ENCODE measurements at regions not wholly inside any gene's neighbourhood (a gene's known extent, or its start where the extent isn't known, plus 50 kb on each side); places are given as distances from the start of the nearest gene placed in this dataset.

GRCh38 chr6:51350308-51350904 is 531.7 kb downstream of the TFAP2B start:
- H3K9ac ChIP-seq (ENCODE audit: low read length in 3 of 3) = no peak overlapping the region
- FAIRE-seq = no peak
- intact Hi-C loops (cut with DNase I) = no loop called here
- no peak overlapping the region for H3K4me3 ChIP-seq (ENCODE audit: low read length in 3 of 3)
- TF ChIP-seq CTCF (IDR thresholded peaks at IDR 0.05; ENCODE audit: borderline replicate concordance, extremely low read depth, insufficient read depth) = peak; percentile 44
- H3K4me1 ChIP-seq (ENCODE audit: control insufficient read depth in 2 of 3, insufficient read depth in 2 of 3, low read depth in 1 of 3, low read length in 3 of 3) = no peaks in the 10 kb centered on the region
- peak in 1 of 5 donors; percentile 28 for DNase-seq
- H3K27ac ChIP-seq (ENCODE audit: low read depth in 2 of 2, low read length in 2 of 2) = no peak overlapping the region
- no peaks in the 10 kb centered on the region for H3K9me3 ChIP-seq (ENCODE audit: control insufficient read depth in 2 of 3, insufficient read depth in 1 of 3, low read length in 3 of 3)
- H3K36me3 ChIP-seq (ENCODE audit: control insufficient read depth in 2 of 3, insufficient read depth in 3 of 3, low read length in 3 of 3) = no peaks in the 10 kb centered on the region
- no peaks in the 10 kb centered on the region for H3K27me3 ChIP-seq (ENCODE audit: control insufficient read depth, insufficient read depth, low read length)

- no peak overlapping the region for H3K4me3 ChIP-seq (ENCODE audit: low read length in 3 of 3)
- H3K27ac ChIP-seq (ENCODE audit: low read depth in 2 of 2, low read length in 2 of 2) = no peak overlapping the region
- intact Hi-C loops (cut with DNase I) = no loop called here
- no peaks in the 10 kb centered on the region for H3K9me3 ChIP-seq (ENCODE audit: control insufficient read depth in 2 of 3, insufficient read depth in 1 of 3, low read length in 3 of 3)
- no peaks in the 10 kb centered on the region for H3K4me1 ChIP-seq (ENCODE audit: control insufficient read depth in 2 of 3, insufficient read depth in 2 of 3, low read depth in 1 of 3, low read length in 3 of 3)
- FAIRE-seq (no peak), DNase-seq (no peak)
- no peaks in the 10 kb centered on the region for H3K27me3 ChIP-seq (ENCODE audit: control insufficient read depth, insufficient read depth, low read length)
- no peak for TF ChIP-seq CTCF (IDR thresholded peaks at IDR 0.05; ENCODE audit: borderline replicate concordance, extremely low read depth, insufficient read depth)
- no peak overlapping the region for H3K9ac ChIP-seq (ENCODE audit: low read length in 3 of 3)
- H3K36me3 ChIP-seq (ENCODE audit: control insufficient read depth in 2 of 3, insufficient read depth in 3 of 3, low read length in 3 of 3) = no peaks in the 10 kb centered on the region
Observed at GRCh38 chr6:51352506-51353029, 533.9 kb downstream of the TFAP2B start.

- Histone ChIP-seq H3K27me3 (ENCODE audit: control insufficient read depth, insufficient read depth, low read length) (no peaks in the 10 kb centered on the region), H3K9ac (ENCODE audit: low read length in 3 of 3) (no peak overlapping the region), H3K4me1 (ENCODE audit: control insufficient read depth in 2 of 3, insufficient read depth in 2 of 3, low read depth in 1 of 3, low read length in 3 of 3) (no peaks in the 10 kb centered on the region), H3K27ac (ENCODE audit: low read depth in 2 of 2, low read length in 2 of 2) (no peak overlapping the region), H3K9me3 (ENCODE audit: control insufficient read depth in 2 of 3, insufficient read depth in 1 of 3, low read length in 3 of 3) (no peaks in the 10 kb centered on the region), H3K4me3 (ENCODE audit: low read length in 3 of 3) (no peak overlapping the region), H3K36me3 (ENCODE audit: control insufficient read depth in 2 of 3, insufficient read depth in 3 of 3, low read length in 3 of 3) (no peaks in the 10 kb centered on the region)
- TF ChIP-seq CTCF (IDR thresholded peaks at IDR 0.05; ENCODE audit: borderline replicate concordance, extremely low read depth, insufficient read depth) = no peak
- no peak for FAIRE-seq
- intact Hi-C loops (cut with DNase I) = no loop called here
- DNase-seq = peak in 1 of 5 donors; percentile 21
Observed at GRCh38 chr6:51360287-51360686, 541.6 kb downstream of the TFAP2B start.

GRCh38 chr6:51365566-51365965 is 546.9 kb downstream of the TFAP2B start:
- Histone ChIP-seq H3K27me3 (ENCODE audit: control insufficient read depth, insufficient read depth, low read length) (no peaks in the 10 kb centered on the region), H3K27ac (ENCODE audit: low read depth in 2 of 2, low read length in 2 of 2) (no peak overlapping the region), H3K4me1 (ENCODE audit: control insufficient read depth in 2 of 3, insufficient read depth in 2 of 3, low read depth in 1 of 3, low read length in 3 of 3) (no peaks in the 10 kb centered on the region), H3K4me3 (ENCODE audit: low read length in 3 of 3) (no peak overlapping the region), H3K36me3 (ENCODE audit: control insufficient read depth in 2 of 3, insufficient read depth in 3 of 3, low read length in 3 of 3) (no peaks in the 10 kb centered on the region), H3K9ac (ENCODE audit: low read length in 3 of 3) (no peak overlapping the region), H3K9me3 (ENCODE audit: control insufficient read depth in 2 of 3, insufficient read depth in 1 of 3, low read length in 3 of 3) (no peaks in the 10 kb centered on the region)
- no peak for DNase-seq
- no peak for FAIRE-seq
- intact Hi-C loops (cut with DNase I) = no loop called here
- no peak for TF ChIP-seq CTCF (IDR thresholded peaks at IDR 0.05; ENCODE audit: borderline replicate concordance, extremely low read depth, insufficient read depth)

Measured in kidney (tissue), 13 donors.